A549 (cell line): ENCODE measurements at regions not wholly inside any gene's neighbourhood (a gene's known extent, or its start where the extent isn't known, plus 50 kb on each side); places are given as distances from the start of the nearest gene placed in this dataset.

Experiments
- ATAC-seq, 2 experiments: fragments of 200-7000 bp in 1 of 2; fragments of >200 bp in 1 of 2; cut with Nextera tagmentation in 1 of 2; cut with Tn5 transposase in 1 of 2; 3 replicates each; pipeline versions ENCODE4 v1.8.0 to v1.9.1; 2018 to 2020; ENCODE audit warnings: mild to moderate bottlenecking in 1 of 2, moderate library complexity in 1 of 2
- CTCF ChIA-PET: fragments of 300-600 bp; sonication (Branson Sonifier 250); formaldehyde crosslinking; extraction: SDS; loops from one replicate; lab custom pipeline; 2021; ENCODE audit warnings: antibody characterized with exemption, inconsistent platforms; lab: Yijun Ruan, JAX
- POLR2A ChIA-PET: fragments of 350-600 bp; formaldehyde crosslinking; extraction: SDS; loops from one replicate; lab custom pipeline; 2021; ENCODE audit warnings: antibody characterized with exemption, inconsistent platforms; lab: Yijun Ruan, JAX
- DNase-seq, 2 experiments: peaks; one replicate each; pipeline versions ENCODE4 v3.0.0 to v3.0.0-alpha.2; 2011 to 2016; ENCODE audit warnings: low read depth in 1 of 2, low spot score in 1 of 2
- FAIRE-seq: peaks from 2 replicates; lab custom pipeline; 2011; peaks lifted over from hg19 to GRCh38; lab: Jason Lieb, UNC
- H3K27ac ChIP-seq, 2 experiments: fragments of >200 bp; sonication (Bioruptor Twin); formaldehyde crosslinking; 3 replicates each; pipeline ENCODE4 v1.5.1; 2016 to 2017
- H3K4me1 ChIP-seq: fragments of >200 bp; sonication (Bioruptor Twin); formaldehyde crosslinking; 3 replicates; pipeline ENCODE4 v1.6.1; 2016
- H3K4me2 ChIP-seq: fragments of >200 bp; sonication (Bioruptor Twin); formaldehyde crosslinking; 3 replicates; pipeline ENCODE4 v1.6.1; 2016
- H3K4me3 ChIP-seq: fragments of >200 bp; sonication (Bioruptor Twin); formaldehyde crosslinking; 3 replicates; pipeline ENCODE4 v1.5.1; 2016
- H3K9me3 ChIP-seq: fragments of >200 bp; sonication (Bioruptor Twin); formaldehyde crosslinking; 3 replicates; pipeline ENCODE4 v1.6.1; 2016
- BHLHE40 ChIP-seq: IDR thresholded peaks from 2 replicates; pipeline ENCODE4 v1.6.1; 2012; ENCODE audit warnings: low read depth, low read length, inconsistent platforms
- CEBPB ChIP-seq, 2 experiments: fragments of >200 bp in 1 of 2; sonication (Bioruptor Twin) in 1 of 2; formaldehyde crosslinking in 1 of 2; IDR thresholded peaks; 2 replicates each; pipeline ENCODE4 v1.6.1; 2012 to 2016
- EHF ChIP-seq: fragments of 250-450 bp; sonication (Bioruptor Pico); IDR thresholded peaks from 2 replicates; pipeline ENCODE4 v1.5.0; 2020; ENCODE audit warnings: mild to moderate bottlenecking
- EHMT2 ChIP-seq: fragments of 200-600 bp; sonication (generic); IDR thresholded peaks from 2 replicates; pipeline ENCODE4 v1.6.1; 2016; ENCODE audit warnings: antibody characterized with exemption, low read depth, mild to moderate bottlenecking, moderate library complexity
- ESRRA ChIP-seq: fragments of 150-350 bp; IDR thresholded peaks from 2 replicates; pipeline ENCODE4 v1.6.1; 2014; ENCODE audit warnings: mild to moderate bottlenecking, low read length, borderline replicate concordance
- FOSB ChIP-seq: fragments of 250-450 bp; sonication (Bioruptor Pico); IDR thresholded peaks from 2 replicates; pipeline ENCODE4 v1.5.0; 2020; ENCODE audit warnings: mild to moderate bottlenecking, moderate library complexity
- FOSL2 ChIP-seq, 2 experiments: fragments of 450-650 bp in 1 of 2; fragments of >200 bp in 1 of 2; sonication (Bioruptor Twin) in 1 of 2; formaldehyde crosslinking; IDR thresholded peaks; 2 replicates each; pipeline versions ENCODE4 v1.5.0 to v1.6.1; 2016 to 2020; ENCODE audit warnings: mild to moderate bottlenecking in 1 of 2, moderate library complexity in 1 of 2
- GATA3 ChIP-seq: IDR thresholded peaks from 2 replicates; pipeline ENCODE4 v1.6.1; 2012; ENCODE audit warnings: borderline replicate concordance
- HOXA7 ChIP-seq: fragments of 250-450 bp; sonication (Bioruptor Pico); IDR thresholded peaks from 2 replicates; pipeline ENCODE4 v1.5.0; 2020; ENCODE audit warnings: mild to moderate bottlenecking, moderate library complexity
- HOXB13 ChIP-seq: fragments of 250-450 bp; sonication (Bioruptor Pico); IDR thresholded peaks from 2 replicates; pipeline ENCODE4 v1.5.0; 2020; ENCODE audit warnings: low read depth, mild to moderate bottlenecking, moderate library complexity
- HOXB5 ChIP-seq: fragments of 250-450 bp; sonication (Bioruptor Pico); IDR thresholded peaks from 2 replicates; pipeline ENCODE4 v1.5.0; 2020; ENCODE audit warnings: mild to moderate bottlenecking, moderate library complexity
- PHF8 ChIP-seq: fragments of 200-600 bp; sonication (generic); IDR thresholded peaks from 2 replicates; pipeline ENCODE4 v1.6.1; 2016; ENCODE audit warnings: low read depth, mild to moderate bottlenecking, antibody characterized with exemption, moderate library complexity, borderline replicate concordance
- POLR2A ChIP-seq: IDR thresholded peaks from 2 replicates; pipeline ENCODE4 v1.6.1; 2012; ENCODE audit warnings: mild to moderate bottlenecking, low read length
- POLR2AphosphoS2 ChIP-seq: conservative IDR thresholded peaks from 2 replicates; pipeline ENCODE4 v1.6.1; 2012; ENCODE audit warnings: low read length, improper control_type of control experiment, inconsistent platforms
- RAD21 ChIP-seq, 2 experiments: fragments of >200 bp in 1 of 2; sonication (Bioruptor Twin) in 1 of 2; formaldehyde crosslinking in 1 of 2; IDR thresholded peaks in 1 of 2; conservative IDR thresholded peaks in 1 of 2; 2 replicates in 1 of 2; 3 replicates in 1 of 2; pipeline ENCODE4 v1.6.1; 2012 to 2018; ENCODE audit warnings: inconsistent platforms in 1 of 2
- RCOR1 ChIP-seq: fragments of 150-350 bp; IDR thresholded peaks from 2 replicates; pipeline ENCODE4 v1.6.1; 2014; ENCODE audit warnings: antibody characterized with exemption, low read length, low read depth
- RFX5 ChIP-seq: fragments of 450-650 bp; IDR thresholded peaks from 2 replicates; pipeline ENCODE4 v1.7.1; 2014; ENCODE audit warnings: antibody characterized with exemption, mild to moderate bottlenecking, moderate library complexity
- RNF2 ChIP-seq: fragments of 200-600 bp; sonication (generic); IDR thresholded peaks from 2 replicates; pipeline ENCODE4 v1.6.1; 2016; ENCODE audit warnings: low read depth, mild to moderate bottlenecking, antibody characterized with exemption, moderate library complexity, borderline replicate concordance
- SMC3 ChIP-seq: fragments of >200 bp; sonication (Bioruptor Twin); formaldehyde crosslinking; IDR thresholded peaks from 3 replicates; pipeline ENCODE4 v1.6.1; 2018; ENCODE audit warnings: inconsistent platforms
- ZNF302 ChIP-seq: fragments of 250-450 bp; sonication (Bioruptor Pico); IDR thresholded peaks from 2 replicates; pipeline ENCODE4 v1.9.0; 2021; ENCODE audit warnings: inconsistent platforms, mild to moderate bottlenecking, moderate library complexity
- WGBS: methylation state at CpG from one replicate; pipeline ENCODE4 v1.1.6; 2017; ENCODE audit errors: missing lambda C conversion rate; 5-methylcytosine and 5-hydroxymethylcytosine counted together
- TF ChIP-seq, protein P1 (sequence below): fragments of 150-350 bp; IDR thresholded peaks from 2 replicates; pipeline ENCODE4 v1.6.1; 2014; ENCODE audit warnings: low read depth, mild to moderate bottlenecking, low read length
- TF ChIP-seq, protein P2 (sequence below): fragments of >200 bp; sonication (Bioruptor Twin); formaldehyde crosslinking; IDR thresholded peaks from 3 replicates; pipeline ENCODE4 v1.6.1; 2016
- TF ChIP-seq, protein P3 (sequence below): fragments of >200 bp; sonication (Bioruptor Twin); formaldehyde crosslinking; IDR thresholded peaks from 3 replicates; pipeline ENCODE4 v1.5.1; 2016
- TF ChIP-seq, protein P4 (sequence below): fragments of 450-650 bp; IDR thresholded peaks from 2 replicates; pipeline ENCODE4 v1.6.1; 2014; ENCODE audit warnings: antibody characterized with exemption
- TF ChIP-seq, protein P5 (sequence below): fragments of 250-450 bp; sonication (Bioruptor Pico); IDR thresholded peaks from 2 replicates; pipeline ENCODE4 v1.5.0; 2021; ENCODE audit warnings: mild to moderate bottlenecking, moderate library complexity, borderline replicate concordance
- TF ChIP-seq, protein P6 (sequence below): IDR thresholded peaks from 2 replicates; pipeline ENCODE4 v1.6.1; 2012; ENCODE audit warnings: low read depth, borderline replicate concordance

DNA sequence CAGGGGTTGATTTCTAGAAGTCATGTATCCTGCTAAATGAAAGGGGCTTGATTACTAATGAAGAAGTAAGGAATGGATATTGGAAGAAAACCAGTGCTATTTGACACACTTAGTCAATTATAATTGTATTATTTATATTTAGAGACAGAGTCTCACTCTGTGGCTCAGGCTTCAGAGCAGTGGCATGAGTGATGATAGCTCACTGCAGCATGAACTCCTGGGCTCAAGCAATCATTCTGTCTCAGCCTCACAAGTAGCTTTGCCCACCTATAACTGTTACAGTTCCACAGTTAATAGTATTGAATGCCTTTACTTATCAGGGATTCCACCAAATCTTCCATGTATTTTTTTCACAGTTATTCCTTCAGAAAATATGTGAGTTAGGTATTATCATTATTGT lies 432.0 kb upstream of the TGFBR2 start:
- H3K9me3 ChIP-seq: no peaks in the 10 kb centered on the region
- H3K4me3 ChIP-seq: no peak overlapping the region
- no peak overlapping the region for H3K4me2 ChIP-seq
- H3K4me1 ChIP-seq: no peaks in the 10 kb centered on the region; the same call in 2 of the 3 replicates
- CTCF ChIA-PET: interaction anchor here (1.4 to 1.7 kb wide), 2 partner anchors 10 to 132 kb away, joined by 4 to 5 read pairs; no protein-coding TSS in a partner anchor
- ATAC-seq: no peak
- no peak for TF ChIP-seq BHLHE40
- TF ChIP-seq FOSL2 (IDR thresholded peaks at IDR 0.05): no peak
- TF ChIP-seq FOSL2 (CRISPR knock-in tag; IDR thresholded peaks at IDR 0.05): no peak
- TF ChIP-seq, protein P1, sequence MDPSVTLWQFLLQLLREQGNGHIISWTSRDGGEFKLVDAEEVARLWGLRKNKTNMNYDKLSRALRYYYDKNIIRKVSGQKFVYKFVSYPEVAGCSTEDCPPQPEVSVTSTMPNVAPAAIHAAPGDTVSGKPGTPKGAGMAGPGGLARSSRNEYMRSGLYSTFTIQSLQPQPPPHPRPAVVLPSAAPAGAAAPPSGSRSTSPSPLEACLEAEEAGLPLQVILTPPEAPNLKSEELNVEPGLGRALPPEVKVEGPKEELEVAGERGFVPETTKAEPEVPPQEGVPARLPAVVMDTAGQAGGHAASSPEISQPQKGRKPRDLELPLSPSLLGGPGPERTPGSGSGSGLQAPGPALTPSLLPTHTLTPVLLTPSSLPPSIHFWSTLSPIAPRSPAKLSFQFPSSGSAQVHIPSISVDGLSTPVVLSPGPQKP: no peak
- TF ChIP-seq GATA3: no peak
- TF ChIP-seq POLR2AphosphoS2: no peak
- TF ChIP-seq, protein P2, sequence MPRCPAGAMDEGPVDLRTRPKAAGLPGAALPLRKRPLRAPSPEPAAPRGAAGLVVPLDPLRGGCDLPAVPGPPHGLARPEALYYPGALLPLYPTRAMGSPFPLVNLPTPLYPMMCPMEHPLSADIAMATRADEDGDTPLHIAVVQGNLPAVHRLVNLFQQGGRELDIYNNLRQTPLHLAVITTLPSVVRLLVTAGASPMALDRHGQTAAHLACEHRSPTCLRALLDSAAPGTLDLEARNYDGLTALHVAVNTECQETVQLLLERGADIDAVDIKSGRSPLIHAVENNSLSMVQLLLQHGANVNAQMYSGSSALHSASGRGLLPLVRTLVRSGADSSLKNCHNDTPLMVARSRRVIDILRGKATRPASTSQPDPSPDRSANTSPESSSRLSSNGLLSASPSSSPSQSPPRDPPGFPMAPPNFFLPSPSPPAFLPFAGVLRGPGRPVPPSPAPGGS: no peak
- no peak for TF ChIP-seq HOXA7
- TF ChIP-seq EHF: no peak
- TF ChIP-seq RNF2: no peak
- TF ChIP-seq RAD21 (conservative IDR thresholded peaks at IDR 0.05 in 1 of 2, IDR thresholded peaks at IDR 0.05 in 1 of 2): no peak
- TF ChIP-seq, protein P3, sequence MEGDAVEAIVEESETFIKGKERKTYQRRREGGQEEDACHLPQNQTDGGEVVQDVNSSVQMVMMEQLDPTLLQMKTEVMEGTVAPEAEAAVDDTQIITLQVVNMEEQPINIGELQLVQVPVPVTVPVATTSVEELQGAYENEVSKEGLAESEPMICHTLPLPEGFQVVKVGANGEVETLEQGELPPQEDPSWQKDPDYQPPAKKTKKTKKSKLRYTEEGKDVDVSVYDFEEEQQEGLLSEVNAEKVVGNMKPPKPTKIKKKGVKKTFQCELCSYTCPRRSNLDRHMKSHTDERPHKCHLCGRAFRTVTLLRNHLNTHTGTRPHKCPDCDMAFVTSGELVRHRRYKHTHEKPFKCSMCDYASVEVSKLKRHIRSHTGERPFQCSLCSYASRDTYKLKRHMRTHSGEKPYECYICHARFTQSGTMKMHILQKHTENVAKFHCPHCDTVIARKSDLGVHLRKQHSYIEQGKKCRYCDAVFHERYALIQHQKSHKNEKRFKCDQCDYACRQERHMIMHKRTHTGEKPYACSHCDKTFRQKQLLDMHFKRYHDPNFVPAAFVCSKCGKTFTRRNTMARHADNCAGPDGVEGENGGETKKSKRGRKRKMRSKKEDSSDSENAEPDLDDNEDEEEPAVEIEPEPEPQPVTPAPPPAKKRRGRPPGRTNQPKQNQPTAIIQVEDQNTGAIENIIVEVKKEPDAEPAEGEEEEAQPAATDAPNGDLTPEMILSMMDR: no peak
- no peak for FAIRE-seq
- DNase-seq: no peak
- H3K27ac ChIP-seq: no peak overlapping the region
- POLR2A ChIA-PET: no interaction called here

DNA sequence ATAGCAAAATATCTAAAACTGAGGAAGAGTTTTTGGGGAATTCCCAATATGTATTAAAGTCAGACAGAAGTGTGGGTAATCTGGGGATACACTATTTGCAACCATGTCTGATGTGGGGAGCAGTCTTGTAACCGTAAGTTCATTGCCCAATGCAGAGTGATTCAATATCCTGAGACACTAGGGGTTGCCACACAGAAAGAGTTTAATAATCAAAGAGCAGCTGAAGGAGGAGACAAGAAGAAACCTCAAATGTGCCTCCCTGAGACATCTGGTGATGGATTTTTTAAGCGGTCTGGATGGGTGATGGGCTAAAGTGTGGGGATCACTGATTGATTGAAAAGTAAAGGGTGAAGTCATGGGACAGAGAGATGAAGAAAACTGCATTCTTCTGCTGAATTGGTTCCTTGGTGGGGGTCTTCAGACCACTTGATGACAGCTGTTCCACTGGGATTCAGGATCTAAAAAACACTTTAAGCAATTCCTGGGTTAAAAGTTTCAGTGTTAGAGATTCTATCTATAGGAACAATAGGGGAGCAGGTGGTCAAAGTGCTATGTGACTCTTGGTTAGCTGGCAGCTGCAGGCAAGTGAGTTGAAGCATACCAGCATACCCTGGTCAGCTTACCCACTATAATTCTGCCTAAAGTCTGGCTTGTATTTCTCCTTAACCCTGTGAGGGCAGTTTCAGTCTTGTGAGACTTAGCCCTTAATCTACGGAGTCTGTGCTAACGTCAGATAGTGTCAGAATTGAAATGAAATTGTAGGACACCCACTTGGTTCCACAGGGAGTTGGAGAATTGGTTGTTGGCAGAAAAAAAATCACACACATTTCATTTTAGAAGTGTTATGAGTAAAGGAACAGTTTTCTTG lies 425.9 kb upstream of the TGFBR2 start:
- Histone ChIP-seq H3K9me3 (no peaks in the 10 kb centered on the region), H3K27ac (no peak overlapping the region), H3K4me2 (no peak overlapping the region)
- WGBS: 89% methylated on average over 4 of the region's 4 CpGs
- TF ChIP-seq PHF8: no peak
- no peak for TF ChIP-seq POLR2A
- TF ChIP-seq BHLHE40: no peak
- TF ChIP-seq RFX5: no peak
- TF ChIP-seq, protein P4, sequence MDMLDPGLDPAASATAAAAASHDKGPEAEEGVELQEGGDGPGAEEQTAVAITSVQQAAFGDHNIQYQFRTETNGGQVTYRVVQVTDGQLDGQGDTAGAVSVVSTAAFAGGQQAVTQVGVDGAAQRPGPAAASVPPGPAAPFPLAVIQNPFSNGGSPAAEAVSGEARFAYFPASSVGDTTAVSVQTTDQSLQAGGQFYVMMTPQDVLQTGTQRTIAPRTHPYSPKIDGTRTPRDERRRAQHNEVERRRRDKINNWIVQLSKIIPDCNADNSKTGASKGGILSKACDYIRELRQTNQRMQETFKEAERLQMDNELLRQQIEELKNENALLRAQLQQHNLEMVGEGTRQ: no peak
- TF ChIP-seq RCOR1: no peak
- no peak for TF ChIP-seq GATA3
- TF ChIP-seq, protein P5, sequence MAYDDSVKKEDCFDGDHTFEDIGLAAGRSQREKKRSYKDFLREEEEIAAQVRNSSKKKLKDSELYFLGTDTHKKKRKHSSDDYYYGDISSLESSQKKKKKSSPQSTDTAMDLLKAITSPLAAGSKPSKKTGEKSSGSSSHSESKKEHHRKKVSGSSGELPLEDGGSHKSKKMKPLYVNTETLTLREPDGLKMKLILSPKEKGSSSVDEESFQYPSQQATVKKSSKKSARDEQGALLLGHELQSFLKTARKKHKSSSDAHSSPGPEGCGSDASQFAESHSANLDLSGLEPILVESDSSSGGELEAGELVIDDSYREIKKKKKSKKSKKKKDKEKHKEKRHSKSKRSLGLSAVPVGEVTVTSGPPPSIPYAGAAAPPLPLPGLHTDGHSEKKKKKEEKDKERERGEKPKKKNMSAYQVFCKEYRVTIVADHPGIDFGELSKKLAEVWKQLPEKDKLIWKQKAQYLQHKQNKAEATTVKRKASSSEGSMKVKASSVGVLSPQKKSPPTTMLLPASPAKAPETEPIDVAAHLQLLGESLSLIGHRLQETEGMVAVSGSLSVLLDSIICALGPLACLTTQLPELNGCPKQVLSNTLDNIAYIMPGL (CRISPR knock-in tag): no peak
- TF ChIP-seq EHMT2: no peak
- TF ChIP-seq FOSB: no peak
- TF ChIP-seq SMC3: no peak
- no peak for TF ChIP-seq HOXB13 (CRISPR knock-in tag)
- TF ChIP-seq CEBPB (IDR thresholded peaks at IDR 0.05): no peak
- no peak for TF ChIP-seq HOXB5 (CRISPR knock-in tag)
- TF ChIP-seq, protein P2: no peak
- no peak for TF ChIP-seq ZNF302 (CRISPR knock-in tag)
- TF ChIP-seq, protein P6, sequence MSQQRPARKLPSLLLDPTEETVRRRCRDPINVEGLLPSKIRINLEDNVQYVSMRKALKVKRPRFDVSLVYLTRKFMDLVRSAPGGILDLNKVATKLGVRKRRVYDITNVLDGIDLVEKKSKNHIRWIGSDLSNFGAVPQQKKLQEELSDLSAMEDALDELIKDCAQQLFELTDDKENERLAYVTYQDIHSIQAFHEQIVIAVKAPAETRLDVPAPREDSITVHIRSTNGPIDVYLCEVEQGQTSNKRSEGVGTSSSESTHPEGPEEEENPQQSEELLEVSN: no peak
- no peak for TF ChIP-seq ESRRA
- TF ChIP-seq, all 56 proteins: peak for 0
- DNase-seq (no peak), ATAC-seq (no peak), FAIRE-seq (no peak)
- ChIA-PET POLR2A (no interaction called here), CTCF (interaction anchor here (1.4 to 2.0 kb wide), 2 partner anchors 12 to 18 kb away, joined by 4 to 5 read pairs; no protein-coding TSS in a partner anchor)
- Histone ChIP-seq H3K4me1 (no peaks in the 10 kb centered on the region), H3K4me3 (no peak overlapping the region)
